ENCODE measurements at regions not wholly inside any gene's neighbourhood (a gene's known extent, or its start where the extent isn't known, plus 50 kb on each side); places are given as distances from the start of the nearest gene placed in this dataset.

GRCh38 chr16:5367951-5368350 is 270.4 kb upstream of the EEF2KMT start:
- TF ChIP-seq POLR2A (IDR thresholded peaks at IDR 0.05) (no peak), CTCF (IDR thresholded peaks at IDR 0.05) (no peak)

Measured in vagina (tissue), 2 donors.